ENCODE measurements at regions not wholly inside any gene's neighbourhood (a gene's known extent, or its start where the extent isn't known, plus 50 kb on each side); places are given as distances from the start of the nearest gene placed in this dataset.

- TF ChIP-seq CTCF (tag by site-specific recombination; IDR thresholded peaks at IDR 0.05) = no peak
- TF ChIP-seq ZNF16 (tag by site-specific recombination; IDR thresholded peaks at IDR 0.05; ENCODE audit: low read depth) = no peak
- no peak for TF ChIP-seq REST (tag by site-specific recombination; IDR thresholded peaks at IDR 0.05)
- TF ChIP-seq TCF7L2 (IDR thresholded peaks at IDR 0.05; ENCODE audit: borderline replicate concordance, low read depth, low read length) = no peak
These were observed 335.8 kb downstream of the PABPC4L start for GRCh38 chr4:133865612-133866327.
